ENCODE measurements at regions not wholly inside any gene's neighbourhood (a gene's known extent, or its start where the extent isn't known, plus 50 kb on each side); places are given as distances from the start of the nearest gene placed in this dataset.

GRCh38 chr14:100638211-100638855 is 51.1 kb upstream of the BEGAIN start:
- DNase-seq (ENCODE audit: low spot score): no peak

GRCh38 chr14:100639280-100639679 is 52.1 kb upstream of the BEGAIN start:
- DNase-seq (ENCODE audit: low spot score): no peak

DNA sequence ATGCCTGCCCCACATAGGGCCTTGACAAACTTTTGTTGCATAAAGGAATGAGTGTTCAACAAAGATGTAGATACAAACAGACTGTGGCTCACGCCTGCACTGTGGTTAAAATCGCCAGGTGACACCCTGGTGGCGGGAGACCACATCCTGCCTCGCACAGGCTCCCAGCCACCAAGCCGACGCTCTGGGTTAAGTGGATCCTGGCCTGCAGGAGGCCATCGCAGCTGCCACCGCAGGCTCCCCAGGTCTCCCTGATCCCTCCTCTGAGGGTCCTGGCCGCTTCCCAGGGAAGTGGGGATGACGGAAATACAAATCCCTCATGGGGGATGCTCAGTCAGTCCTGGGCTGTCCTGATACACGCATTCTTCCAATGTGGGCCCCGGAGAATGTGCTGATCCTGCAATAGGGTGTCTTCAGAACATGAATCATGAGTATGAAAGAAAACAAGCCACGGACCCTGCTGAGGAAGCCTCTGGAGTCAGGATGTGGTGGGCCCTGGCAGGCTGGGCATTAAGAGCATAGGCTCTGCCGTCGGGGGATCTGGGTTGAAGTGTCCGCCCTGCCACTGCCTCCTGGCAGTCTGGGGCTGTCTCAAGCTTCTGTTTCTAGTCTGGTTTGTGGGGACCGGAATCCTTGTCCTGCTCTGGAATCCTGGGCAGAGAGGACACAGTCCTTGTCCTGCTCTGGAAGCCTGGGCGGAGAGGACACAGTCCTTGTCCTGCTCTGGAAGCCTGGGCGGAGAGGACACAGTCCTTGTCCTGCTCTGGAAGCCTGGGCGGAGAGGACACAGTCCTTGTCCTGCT is 53.5 kb upstream of the BEGAIN start:
- DNase-seq (ENCODE audit: low spot score): no peak

DNA sequence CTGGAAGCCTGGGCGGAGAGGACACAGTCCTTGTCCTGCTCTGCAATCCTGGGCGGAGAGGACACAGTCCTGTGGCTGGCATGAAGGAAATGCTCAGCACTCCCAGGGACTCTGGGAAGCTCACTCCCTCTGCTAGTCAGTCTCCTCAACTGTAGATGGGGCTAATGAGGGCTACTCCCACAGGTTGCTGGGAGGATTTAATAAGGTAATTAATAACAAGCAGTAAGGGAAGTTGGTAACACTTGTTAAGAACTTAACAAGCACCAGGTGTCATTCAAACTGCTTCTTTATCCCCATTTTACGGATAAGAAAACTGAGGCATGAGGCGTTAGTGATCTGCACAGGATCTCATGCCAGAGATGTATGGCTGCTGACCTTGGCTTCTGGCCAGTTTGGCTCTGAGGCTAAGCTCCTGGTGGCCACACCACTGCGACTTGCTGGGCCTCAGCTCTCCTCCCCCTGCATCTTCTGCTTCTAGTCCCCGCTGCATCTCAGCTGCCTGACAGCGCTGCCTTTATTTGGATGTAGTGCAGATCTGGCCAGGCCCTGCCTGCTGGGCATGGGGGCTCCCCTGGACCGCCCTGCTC is 54.1 kb upstream of the BEGAIN start:
- no peak for DNase-seq (ENCODE audit: low spot score)

DNA sequence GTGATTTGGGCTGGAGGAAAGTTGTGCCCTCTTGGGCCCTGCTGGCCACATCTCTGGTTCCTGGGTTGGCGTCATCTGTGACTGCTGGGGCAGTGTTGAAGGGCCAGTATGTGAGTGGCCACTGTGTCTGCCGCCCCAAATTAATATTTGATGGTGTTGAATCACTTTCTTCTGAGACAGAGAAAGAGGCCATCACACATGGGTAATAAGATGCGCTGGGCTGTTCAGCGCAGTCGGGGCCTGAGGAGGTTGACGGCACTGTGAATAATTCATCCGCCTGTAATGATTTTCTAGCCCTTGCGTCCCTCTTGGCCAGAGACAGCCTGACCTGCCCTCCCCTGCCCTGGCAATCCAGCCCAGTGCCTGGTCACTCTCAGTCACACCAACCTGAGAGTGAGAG is 56.2 kb upstream of the BEGAIN start:
- no peak for DNase-seq (ENCODE audit: low spot score)

- DNase-seq (ENCODE audit: low spot score): no peak
Measured at GRCh38 chr14:100644383-100644782, 57.2 kb upstream of the BEGAIN start.

- DNase-seq (ENCODE audit: low spot score): no peak
Measured at GRCh38 chr14:100644784-100645183, 57.6 kb upstream of the BEGAIN start.

- DNase-seq (ENCODE audit: low spot score): peak; percentile 91
Measured at GRCh38 chr14:100645196-100645981, 58.2 kb upstream of the BEGAIN start.

DNA sequence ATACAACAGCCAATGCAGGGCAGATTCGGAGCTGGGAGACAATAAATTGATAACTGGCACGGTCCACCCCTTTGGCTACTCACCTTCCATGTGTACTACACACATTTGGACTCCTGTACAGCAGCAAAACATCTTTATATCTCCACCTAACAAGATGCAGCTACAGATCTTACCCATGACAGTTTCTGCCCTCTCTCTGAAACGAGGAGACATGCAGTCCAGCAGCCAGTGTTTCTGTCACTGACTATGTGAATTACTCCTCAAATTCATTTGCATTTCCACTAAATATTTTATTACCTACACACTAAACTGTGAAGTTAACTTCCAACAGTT is 58.7 kb upstream of the BEGAIN start:
- DNase-seq (ENCODE audit: low spot score): no peak

- no peak for DNase-seq (ENCODE audit: low spot score)
Measured at GRCh38 chr14:100648474-100649172, 61.4 kb upstream of the BEGAIN start.

DNA sequence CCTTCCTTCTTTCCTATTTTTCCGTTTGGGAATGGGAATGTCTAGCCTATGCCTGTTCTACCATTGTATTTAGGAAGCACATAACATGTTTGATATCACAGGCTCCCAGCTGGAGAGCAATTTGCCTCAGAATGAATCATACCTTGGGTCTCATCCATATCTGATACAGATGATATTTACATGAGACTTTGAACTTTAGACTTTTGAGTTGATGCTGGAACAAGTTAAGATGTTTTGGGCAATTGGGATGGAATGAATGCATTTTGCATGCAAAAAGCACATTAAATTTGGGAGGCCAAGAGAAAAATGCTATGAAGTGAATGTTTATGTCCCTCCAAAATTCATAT is 61.9 kb upstream of the BEGAIN start:
- DNase-seq (ENCODE audit: low spot score): no peak

DNA sequence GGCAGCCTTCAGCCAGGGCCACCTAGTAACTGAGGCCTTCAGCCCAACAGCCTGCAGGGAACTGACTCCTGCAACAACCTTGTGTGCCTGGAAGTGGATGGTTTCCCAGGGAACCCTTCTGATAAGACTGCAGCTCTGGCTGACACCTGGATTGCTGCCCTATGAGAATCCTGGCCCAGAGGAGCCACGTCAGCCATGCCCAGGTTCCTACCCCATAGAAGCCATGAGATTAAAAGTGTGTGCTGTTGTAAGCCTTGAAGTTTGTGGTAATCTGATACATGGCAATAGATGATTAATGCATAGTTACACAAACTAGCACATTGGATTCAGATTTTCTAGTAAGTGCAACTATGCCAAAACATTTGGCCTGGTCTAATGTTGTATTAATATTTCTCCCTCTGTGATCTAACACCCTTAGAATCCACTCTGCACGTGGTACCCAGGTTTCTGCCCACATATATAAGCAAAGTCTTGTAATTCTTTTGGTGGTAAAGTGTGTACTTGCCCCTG is 64.8 kb upstream of the BEGAIN start:
- DNase-seq (ENCODE audit: low spot score): no peak

DNA sequence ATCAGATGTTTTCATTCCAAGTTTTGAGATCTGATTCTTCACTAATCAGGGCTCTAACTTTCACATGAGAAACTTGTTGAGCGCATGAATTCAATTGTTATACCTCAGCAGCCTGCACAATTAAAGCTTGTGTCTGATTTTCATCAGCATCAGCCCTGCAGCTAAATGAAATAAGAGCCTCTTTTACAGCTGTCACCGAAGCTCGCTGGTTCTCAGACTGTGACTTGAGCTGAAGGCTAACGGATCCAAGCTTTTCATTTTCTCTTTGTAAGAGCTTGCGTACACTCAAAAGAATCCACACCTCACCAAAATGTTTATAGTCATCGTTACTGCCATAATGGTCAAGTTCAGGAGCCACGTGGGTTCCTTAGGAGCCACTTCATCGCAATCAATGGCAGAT is 65.5 kb upstream of the BEGAIN start:
- DNase-seq (ENCODE audit: low spot score): no peak

GRCh38 chr14:100653409-100653808 is 66.2 kb upstream of the BEGAIN start:
- no peak for DNase-seq (ENCODE audit: low spot score)

- no peak for DNase-seq (ENCODE audit: low spot score)
Measured at GRCh38 chr14:100654025-100654813, 67.0 kb upstream of the BEGAIN start.

- peak; percentile 56 for DNase-seq (ENCODE audit: low spot score)
Measured at GRCh38 chr14:100654814-100655740, 67.9 kb upstream of the BEGAIN start.

GRCh38 chr14:100655741-100656085 is 68.5 kb upstream of the BEGAIN start:
- DNase-seq (ENCODE audit: low spot score): no peak

GRCh38 chr14:100656996-100657395 is 69.7 kb upstream of the DLK1 start:
- no peak for DNase-seq (ENCODE audit: low spot score)

DNA sequence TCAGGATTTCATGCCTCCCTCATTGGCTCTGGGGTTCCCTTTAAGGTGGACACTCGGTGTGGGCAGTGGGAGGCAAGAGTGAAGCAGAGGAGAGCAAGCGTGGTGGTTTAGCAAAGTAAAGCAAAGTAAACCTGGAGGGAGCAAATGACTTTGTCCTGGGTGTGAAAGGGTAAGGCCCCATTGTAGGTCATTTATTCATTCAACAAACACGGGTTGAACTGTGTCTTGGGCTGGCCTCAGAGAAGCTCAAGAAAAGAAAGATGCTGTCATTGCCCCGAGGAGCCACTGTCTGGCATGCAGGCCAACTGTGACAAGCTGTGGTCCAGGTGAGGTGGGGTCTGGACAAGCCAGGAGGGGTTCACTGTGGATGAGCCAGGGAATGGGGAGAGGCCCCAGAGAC is 68.9 kb upstream of the DLK1 start:
- no peak for DNase-seq (ENCODE audit: low spot score)
